ENCODE measurements at regions not wholly inside any gene's neighbourhood (a gene's known extent, or its start where the extent isn't known, plus 50 kb on each side); places are given as distances from the start of the nearest gene placed in this dataset.
"Not testable (repeated sequence)": the region's sequence is repeated elsewhere in the genome, so short reads cannot be mapped to it uniquely, and the experiment has no call there.

DNA sequence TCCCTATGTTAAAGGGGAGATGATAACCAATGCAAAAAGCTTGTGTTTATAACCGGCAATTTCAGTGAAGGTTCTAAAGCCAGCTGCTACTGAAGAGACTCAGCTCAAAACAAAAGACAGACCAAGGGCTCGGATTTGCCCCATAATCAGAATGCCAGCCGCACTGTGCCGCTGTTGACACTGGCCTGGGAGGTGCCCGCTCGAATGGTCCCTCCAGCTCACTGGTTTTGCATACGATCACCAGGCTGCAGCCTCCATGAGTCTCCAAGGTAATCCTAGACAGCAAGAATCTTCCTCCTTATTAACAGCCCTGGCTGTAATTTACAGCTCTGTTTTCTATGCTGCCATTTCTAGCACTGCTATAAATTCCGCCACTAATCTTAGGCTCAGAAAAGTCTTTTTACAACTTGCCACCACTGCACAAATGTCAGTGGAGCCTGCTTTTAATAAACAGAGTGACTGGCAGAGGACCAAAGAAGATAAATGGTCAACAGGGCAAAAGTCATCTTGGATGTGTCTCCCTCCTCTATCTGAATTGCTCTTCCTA, 155.7 kb upstream of the SH3BP4 start:
- DNase-seq, result no peak

DNA sequence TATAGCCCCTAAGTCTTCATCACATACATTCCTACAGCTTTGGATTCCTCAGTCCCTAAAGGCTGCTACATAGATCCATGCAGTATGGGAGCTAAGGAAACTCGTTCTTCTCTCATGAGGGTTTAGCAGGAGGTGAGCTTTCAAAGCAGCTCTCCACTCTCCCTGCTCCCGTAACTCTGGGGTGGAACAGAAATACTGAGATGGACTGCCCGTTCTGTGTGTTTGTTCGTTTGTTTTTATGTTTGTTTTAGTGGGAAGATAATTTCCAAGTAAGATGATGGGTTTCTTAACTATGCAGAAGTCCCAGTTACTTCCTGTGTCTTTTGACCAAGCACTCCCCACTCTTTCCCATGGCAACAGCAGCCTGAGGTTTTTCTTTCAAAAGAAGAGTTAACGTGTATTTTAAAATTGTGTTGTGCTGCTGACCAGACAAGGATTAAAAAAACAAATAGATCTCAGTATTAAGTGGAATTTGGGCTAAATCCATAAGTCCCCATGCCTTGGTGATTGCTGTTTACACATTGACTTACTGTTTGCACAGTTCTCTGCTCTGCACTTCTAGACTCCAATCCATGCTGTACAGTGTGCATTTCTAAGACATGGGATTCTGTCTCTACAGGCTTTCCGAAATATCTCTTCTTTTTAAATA, 156.4 kb upstream of the SH3BP4 start:
- DNase-seq, result no peak

DNA sequence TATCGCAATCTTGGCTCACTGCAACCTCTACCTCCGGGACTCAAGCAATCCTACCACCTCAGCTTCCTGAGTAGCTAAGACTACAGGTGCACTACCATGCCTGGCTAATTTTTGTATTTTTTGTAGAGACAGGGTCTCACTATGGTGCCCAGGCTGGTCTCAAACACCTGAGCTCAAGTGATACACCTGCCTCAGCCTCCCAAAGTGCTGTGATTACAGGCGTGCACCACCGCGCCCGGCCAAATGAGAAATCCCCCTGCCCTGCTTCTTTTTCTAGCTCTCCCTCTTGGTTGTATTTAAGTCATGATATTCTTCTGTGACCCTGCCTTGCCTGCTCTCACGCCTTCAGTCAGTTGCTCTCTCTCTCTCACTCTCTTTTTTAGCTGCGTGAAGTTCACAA, 157.0 kb upstream of the SH3BP4 start:
- DNase-seq, result no peak

DNA sequence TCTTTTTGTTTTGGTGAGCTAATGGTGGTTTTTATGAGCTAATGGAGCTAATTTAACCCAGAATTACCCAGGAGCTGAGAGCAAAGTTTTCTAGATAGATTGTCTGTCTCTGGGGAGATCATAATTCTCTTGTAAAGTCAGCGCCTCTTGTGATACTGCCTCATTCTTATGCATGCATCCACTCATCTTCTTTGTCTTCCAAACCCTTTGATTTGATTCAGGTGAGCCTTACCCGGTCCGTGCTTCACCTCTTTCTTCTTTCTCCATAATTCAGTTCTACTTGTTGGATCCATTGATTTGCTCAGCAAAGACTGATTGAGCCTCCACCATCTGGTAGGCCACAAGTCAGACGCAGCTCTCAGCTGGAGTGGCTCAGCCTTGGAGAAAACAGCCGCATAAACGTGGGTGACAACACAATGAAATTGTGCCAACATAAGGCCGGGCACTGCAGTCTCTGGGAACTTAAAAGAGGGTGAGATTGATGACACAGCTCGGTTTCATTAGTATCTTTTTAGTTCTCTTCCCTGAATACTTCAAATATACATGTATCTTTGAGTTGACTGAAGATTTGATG, 158.5 kb upstream of the SH3BP4 start:
- DNase-seq, result no peak

DNA sequence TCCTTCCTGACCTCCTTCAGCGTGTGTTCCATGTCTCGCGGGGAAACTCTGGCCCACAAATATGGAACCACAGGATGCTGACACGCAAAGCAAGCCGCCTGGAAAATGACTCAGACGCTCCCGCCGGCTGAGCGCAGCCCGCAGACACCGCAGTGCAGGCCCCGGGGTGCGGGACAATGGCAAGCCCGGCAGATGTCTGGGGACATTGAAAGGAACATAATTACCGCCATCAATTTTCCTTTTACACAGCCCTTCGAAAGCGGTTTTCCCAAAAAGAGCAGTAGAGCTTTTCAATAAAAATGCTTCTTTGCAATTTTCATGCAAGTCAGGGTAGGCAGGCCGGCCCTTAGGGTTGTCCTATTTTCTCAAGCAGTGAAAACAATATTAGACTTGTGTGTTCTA, 159.2 kb upstream of the SH3BP4 start:
- DNase-seq, result no peak

DNA sequence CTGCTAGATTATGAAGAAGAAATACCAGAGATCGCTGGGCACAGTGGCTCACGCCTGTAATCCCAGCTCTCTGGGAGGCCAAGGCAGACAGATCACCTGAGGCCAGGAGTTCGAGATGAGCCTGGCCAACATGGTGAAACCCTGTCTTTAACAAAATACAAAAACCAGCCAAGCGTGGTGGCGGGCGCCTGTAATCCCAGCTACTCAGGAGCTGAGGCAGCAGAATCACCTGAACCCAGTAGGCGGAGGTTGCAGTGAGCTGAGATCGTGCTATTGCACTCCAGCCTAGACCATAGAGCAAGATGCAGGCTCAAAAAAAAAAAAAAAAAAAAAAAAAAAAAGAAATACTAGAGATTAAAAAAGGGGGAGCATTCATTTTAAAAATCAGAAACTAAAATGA, 159.7 kb upstream of the SH3BP4 start:
- not testable (repeated sequence) for DNase-seq

DNA sequence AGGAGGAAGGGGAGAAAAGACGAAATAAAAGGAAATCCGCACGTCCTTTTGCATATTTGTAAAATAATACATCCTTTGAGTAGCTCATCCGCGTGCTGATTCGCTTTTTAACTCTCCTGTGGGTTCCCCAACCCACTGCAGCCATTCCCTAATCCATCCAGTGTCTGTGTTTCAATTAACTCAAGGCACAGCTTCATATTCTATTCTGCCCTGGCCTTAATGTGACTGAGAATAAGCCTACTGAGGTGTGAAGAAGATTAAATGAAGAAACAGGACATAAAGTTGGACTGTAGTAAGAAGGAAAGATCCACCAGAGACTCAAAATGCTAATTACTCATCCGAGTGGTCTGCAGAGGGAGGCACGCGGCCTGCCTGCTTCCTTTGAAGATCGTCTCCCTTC, 161.4 kb upstream of the SH3BP4 start:
- no peak for DNase-seq

DNA sequence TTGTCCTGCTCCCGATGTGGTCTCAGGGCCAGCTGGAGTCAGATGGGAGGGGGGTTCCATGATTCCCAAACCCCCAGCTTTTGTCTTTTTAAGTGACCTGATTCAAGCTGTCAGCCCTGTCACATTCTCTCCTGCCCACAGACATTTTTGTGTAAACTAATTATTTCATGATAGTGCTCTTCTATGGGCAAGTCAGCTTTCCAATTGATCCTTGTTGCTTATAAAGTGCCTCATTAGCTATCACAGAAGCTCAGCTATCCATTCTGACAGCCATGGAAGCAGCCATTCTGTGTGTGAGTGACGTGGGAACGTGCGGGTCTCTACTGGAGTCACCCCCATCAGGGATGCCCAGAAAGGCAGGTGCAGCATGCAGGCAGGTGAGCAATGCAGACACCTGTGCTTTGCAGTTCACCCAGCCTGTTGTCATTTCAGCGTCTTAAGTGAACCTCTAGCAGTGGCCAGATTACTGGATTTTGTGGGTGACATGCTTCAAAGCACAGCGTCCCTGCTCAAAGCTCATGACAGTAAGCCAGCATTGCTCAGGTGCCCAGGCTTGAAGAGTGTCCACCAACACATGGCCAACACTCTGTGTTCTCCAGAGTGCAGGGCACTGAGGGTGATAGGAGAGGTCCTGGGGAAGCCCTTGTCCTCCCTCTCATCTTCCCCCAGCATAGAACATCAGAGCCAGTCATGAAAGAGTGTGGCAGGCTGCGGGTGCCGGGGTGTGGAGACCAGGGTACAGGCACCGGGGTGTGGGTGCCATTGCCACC, 162.1 kb upstream of the SH3BP4 start:
- no peak for DNase-seq

DNA sequence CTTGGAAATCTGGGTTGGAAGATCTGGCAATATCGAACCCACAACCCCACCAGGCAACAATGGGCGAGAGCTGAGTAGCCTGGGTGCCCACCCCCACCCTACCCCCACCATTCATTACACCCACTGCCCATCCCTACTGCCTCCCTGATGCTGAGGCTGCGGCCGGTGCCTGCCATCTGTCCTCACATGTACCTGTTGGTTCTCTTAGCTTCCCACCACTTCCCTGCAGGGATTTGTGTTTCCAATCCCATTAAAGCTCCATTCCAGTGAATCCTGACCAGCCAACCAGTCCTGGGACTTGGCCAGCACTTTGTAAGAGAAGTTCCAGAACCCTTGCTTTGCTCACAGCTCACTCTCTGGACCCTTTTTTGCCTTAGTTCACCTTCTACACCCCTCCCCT, 163.0 kb upstream of the SH3BP4 start:
- no peak for DNase-seq

DNA sequence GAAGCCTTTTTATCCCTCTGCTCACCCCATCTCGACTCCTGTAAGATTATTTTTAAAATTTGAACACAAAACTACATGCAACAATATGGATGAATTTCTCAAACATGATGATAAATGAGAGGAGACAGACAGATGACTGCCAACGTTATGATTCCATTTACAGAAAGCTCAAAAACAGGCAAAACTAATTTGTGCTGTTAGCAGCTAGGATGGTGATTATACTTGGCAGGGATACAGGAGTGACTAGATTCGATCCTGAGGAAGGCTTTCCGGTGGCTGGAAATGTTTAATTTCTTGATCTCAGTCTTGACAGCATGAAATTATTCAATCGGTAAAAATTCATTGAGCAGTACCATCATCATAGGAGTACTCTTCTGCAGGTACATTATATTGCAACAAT, 163.4 kb upstream of the SH3BP4 start:
- no peak for DNase-seq

DNA sequence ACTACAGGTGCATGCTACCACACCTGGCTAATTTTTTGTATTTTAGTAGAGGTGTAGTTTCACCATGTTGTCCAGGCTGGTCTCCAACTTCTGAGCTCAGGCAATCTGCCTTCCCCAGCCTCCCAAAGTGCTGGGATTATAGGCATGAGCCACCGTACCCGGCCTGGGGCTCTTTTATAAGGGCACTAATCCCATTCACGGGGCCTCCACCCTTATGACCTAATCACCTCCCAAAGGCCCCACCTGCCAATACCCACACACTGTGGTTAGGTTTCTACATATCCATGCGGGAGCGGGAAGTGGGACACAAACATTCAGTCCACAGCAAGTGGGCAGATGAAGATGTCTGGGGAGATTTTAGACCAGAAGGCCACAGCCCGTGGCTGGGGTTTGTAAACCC, 164.7 kb upstream of the SH3BP4 start:
- no peak for DNase-seq

DNA sequence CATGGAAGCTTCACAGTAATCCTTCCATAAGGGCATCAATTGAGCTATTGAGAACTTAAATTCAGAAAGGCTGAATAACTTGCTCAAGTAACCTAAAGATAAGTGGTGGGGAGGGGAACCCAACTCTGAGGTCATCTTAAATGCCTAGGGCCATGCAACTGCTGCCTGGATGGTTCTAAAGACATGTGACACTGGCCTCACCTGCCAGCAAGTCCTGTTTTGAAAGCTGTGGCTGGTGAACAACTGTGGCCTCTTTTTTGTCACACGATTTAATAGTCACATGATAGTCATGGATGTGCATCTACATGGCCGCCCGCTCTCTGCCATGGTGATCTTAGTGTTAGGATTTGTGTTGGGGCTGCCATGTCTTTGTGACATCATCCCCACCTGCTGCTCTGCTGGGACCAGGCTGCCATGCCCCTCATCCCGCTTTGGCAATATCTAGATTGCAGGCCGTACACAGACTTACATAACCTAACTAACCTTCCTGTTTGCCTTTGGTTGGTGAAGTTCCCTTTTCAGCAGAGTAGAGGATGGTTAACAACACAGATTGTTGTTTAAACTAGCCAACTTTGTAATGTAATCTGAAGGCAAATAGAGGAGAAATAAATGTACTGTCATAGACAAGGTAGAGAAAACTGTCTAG, 177.9 kb upstream of the SH3BP4 start:
- DNase-seq, result no peak

DNA sequence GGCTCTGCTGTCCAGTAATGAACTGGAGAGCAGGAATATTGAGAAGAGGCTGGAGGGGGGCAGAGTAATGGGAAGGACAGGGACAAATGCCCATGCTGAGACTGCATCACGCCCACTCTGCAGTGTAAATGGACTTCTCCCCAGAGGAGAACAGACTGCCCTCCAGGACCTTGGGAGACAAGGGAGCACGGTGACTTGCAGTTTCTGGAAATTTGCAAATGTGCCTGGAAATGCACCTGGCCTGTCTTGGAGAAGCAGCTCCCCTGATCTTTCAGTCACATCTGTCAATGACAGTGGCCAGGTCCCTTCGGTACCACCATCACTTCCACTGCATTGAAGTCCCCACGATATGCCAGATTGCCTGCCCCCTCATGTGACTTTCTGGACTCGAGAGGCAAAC, 178.7 kb upstream of the SH3BP4 start:
- no peak for DNase-seq

DNA sequence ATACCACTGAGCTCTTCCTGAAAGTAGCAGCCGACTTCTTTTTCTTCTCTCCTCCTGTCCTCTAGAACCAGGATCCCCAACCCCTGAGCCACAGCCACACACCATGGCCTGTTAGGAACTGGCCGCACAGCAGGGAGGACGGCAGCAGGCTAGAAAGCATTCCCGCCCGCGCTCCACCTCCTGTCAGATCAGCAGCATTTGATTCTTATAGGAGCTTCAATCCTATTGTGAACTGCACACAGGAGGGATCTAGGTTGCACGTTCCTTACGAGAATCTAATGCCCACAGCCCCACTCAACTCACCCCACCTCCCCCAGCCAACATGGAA, 179.1 kb upstream of the SH3BP4 start:
- DNase-seq, result no peak

DNA sequence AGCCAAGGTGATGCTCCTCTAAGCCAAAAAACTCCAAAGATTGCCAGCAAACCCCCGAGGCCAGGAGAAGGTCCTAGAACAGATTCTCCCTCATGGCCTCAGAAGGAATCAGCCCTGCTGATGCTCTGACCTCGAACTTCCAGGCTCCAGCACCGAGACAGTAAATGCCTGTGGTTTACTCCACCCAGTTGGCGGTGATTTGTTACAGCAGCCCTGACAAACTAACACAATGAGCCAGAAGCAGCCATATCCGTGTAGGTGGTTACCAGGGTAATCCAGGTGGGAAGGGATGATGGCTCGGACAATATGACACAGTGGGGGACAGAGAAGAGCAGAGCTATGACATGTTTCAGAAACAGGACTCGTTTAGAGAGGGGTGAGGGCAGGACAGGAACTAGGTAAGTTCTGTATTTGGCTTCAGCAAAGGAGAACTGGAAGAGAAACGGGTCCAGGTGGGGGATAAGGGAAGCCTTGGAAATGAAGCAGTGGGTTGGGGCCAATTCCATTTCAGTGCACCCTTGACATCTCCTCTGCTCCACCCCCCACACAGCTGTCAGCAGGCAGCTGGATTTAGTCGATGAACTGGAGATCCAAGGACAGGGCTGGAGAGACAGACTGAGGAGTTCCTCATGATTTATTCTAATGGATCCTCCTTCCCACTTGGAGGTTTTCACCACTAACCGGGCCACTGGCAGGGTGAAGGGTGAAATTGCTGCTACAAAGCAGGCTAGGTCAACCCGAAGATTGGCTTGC, 179.7 kb upstream of the SH3BP4 start:
- DNase-seq, result no peak

DNA sequence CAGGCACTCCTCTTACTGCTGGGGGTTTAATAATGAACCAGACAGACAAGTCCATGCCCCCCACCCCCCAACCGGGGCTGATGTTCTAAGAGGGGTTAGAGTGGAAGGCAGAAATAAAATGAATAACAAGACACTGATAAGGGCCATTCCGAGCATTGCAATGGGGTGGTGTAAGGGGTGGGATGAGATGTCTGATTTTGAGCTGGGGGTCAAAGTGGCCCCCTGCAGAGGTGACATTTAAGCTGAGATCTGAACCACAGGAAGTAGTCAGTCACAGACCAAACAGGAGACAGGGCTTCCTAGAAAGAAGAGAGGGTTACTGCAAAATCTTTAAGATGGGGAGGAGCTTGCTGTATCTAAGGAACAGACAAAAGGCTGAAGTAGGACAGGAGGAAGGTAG, 180.6 kb upstream of the SH3BP4 start:
- no peak for DNase-seq

DNA sequence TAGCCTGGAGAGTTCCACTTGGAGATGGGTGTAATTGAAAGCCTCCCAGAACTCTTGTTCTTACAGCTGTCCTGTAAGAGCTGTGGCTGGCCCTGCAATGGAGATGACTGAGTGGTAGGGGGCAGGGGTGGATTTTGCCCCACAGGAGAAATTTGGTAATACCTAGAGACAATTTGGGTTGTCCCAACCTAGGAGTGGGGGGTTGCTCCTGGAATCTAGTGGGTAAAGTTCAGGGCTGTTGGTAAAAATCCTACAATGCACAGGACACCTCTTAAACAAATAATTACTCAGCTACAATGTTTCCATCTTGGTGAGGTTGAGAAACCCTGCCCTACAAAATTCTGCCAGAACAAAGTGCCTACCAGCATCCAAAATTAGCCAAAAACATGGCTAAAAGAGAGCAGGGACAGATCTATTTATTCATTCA, 181.1 kb upstream of the SH3BP4 start:
- no peak for DNase-seq

DNA sequence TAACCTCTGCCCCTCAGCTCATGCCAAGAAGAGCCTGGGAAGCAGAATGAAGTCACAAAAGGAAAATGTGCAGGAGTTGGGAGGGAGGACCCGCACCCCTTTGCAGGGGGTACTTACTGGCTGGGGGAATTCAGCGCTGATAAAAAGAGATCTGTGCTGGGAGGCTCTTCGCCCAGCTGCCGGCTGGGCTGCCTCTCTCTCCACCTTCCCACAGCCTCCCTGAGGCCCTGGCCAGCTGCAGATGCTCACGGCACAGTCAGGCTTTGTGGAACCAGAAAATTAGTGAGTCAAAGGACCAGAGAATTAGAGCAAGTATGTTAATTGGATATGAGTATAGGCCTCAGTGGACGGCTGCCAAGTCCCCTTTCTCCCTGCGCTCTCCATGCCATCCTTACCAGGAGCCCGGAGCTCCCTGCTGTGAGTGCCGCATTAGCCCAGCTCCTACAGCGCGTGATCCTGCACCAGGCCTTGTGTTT, 181.7 kb upstream of the SH3BP4 start:
- no peak for DNase-seq

DNA sequence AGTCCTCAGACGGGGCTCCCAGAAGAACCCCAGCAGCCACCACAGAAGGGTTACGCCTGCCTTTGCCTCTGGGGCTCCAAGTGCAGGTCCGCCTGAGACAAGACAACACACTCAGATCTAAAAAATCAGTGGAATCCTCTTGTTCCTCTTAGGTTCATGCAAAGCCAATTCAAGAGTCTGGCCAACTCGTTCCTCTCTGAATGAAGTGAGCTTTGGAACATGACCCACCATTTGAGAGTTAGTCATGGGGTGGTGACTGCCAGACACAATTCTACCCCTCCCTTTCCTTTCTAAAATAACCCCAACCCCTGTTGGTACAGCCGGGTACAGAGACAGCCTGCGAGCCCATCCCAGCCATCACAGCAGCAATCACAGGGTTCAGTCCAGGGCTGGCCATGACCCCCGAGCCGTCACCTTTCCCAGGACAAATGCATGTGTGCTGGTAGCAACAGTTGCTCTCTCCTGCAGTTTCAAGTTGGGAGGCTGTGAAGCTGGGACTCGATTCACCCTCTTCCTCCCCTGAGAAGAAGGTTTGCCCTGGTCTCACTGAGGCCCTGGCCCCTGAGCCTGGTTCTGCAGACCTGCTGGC, 183.1 kb upstream of the SH3BP4 start:
- DNase-seq, result no peak

DNA sequence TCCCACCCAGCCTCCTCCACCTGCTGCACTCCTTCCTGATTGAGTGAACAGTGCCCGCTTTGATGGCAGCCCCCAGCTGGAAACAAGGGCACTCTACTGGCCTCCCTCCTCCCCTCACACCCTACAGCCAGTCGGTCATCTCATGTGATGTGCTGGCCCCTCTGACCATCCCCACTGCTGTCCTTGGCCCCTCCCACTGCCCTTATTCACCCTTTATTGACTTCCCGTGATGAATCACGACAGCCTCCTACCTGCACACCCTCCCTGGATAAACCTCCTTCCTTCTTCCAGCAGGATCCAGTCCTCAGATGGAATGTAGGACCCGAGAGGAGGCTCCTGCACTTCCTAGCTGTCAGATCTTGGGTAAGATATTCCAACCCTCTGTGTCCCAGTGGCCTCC, 186.5 kb upstream of the SH3BP4 start:
- DNase-seq, result no peak

DNA sequence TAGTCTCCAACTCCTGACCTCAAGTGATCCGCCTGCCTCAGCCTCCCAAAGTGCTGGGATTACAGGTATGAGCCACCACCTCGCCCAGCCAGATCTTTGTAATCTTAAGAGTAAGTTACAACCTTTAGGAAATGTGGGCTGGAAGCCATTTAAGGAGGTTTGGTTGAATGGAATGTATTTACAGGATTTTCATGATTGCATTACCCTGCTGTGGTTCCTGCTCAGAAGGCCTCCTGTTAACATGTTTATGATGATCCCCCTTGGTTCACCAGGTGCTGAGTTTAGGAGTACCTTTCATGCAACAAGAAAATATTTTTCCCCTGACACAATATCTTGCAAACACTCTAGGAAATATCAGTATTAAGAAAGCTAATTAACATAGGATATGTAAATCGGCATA, 187.4 kb upstream of the SH3BP4 start:
- no peak for DNase-seq
